ENCODE measurements at regions not wholly inside any gene's neighbourhood (a gene's known extent, or its start where the extent isn't known, plus 50 kb on each side); places are given as distances from the start of the nearest gene placed in this dataset.
"Not testable (repeated sequence)": the region's sequence is repeated elsewhere in the genome, so short reads cannot be mapped to it uniquely, and the experiment has no call there.

DNA sequence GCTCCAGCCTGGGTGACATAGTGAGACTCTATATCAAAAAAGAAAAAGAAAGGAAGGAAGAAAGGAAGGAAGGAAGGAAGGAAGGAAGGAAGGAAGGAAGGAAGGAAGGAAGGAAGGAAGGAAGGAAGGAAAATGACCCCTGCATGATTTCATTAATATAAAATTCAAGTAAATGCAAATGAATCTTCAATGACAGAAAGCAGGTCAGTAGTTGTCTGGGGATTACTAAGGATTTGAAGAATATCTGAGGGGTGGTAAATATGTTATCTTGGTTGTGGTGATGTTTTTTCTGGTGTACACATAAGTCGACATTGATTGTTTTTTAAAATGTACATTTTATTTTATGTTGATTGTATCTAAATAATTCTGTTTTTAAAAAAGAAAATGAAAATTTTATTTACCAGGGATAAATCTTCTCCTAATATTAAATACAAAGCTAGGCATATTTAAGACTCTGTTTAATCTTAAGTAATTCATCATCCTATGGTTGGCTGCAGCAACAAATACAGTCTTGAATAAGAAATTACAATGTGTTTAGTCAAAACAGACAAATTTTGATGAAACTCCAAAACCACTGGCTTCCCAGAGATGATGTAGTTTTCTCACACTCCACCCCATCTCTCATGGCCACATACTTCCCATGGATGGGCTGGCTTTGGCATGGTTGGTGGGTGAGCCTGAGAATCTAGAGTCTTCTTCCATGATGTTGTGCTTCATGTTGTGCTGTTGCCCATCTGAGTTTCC is 314.7 kb upstream of the REG3G start:
- DNase-seq (ENCODE audit: low read depth), result no peak

DNA sequence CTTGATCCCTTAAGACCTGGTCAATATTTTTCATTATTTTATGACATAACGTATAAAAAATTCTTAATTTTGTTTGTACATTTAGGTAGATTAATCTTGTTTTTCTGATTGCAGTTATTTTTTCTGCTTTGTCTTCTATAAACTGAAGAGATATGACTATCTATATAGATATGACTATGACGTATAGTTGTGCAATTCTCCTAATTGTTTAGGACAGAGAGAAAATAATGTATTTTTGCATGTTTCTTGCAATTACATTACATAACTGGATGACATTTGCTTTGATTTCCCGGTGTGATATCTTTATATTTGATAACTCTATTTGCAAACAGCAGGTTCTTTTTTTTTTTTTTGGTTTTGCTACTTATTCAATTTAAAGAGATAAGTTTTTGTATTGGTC is 310.2 kb upstream of the REG3G start:
- DNase-seq (ENCODE audit: low read depth), result no peak

DNA sequence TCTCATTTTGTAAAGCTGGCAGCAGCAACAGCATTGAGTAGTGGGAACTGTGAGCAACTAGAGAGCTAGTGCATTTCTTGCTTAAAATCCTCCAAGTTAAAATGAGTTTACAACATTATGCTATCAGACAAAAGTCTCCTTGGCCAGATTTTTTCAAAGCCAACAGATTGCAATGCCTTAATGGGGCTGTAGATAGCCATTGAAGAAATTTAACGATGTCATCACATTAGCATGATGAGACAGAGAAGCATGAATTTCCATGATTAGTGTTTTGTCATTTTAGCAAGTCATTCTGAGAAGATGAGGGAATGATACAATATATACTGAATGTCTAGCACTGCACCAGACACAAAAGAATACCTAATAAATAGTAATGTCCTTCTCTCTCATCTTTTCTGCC is 307.5 kb upstream of the REG3G start:
- peak; percentile 11 for DNase-seq (ENCODE audit: low read depth)

DNA sequence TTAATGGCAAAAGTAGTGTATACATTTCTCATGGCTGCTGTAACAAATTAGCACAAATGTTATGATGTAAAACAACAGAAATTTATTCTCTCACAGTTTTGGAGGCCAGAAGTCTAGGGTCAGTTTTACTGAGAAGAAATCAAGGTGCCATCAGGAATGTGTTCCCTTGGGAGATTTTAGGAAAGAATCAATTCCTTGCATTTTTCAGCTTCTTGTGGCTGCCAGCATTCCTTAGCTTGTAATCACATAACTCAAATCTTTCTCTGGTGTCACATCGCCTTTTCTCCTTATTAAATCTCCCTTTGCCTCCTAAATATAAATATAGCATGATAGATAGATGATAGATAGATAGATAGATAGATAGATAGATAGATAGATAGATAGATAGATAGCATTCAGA is 307.0 kb upstream of the REG3G start:
- DNase-seq (ENCODE audit: low read depth), result peak; percentile 25

- DNase-seq (ENCODE audit: low read depth), result peak; percentile 72
Observed at GRCh38 chr2:78721355-78722033, 304.0 kb upstream of the REG3G start.

- no peak for DNase-seq (ENCODE audit: low read depth)
Observed at GRCh38 chr2:78734221-78734620, 291.3 kb upstream of the REG3G start.

GRCh38 chr2:78739282-78739681 is 286.2 kb upstream of the REG3G start:
- DNase-seq (ENCODE audit: low read depth), result no peak

DNA sequence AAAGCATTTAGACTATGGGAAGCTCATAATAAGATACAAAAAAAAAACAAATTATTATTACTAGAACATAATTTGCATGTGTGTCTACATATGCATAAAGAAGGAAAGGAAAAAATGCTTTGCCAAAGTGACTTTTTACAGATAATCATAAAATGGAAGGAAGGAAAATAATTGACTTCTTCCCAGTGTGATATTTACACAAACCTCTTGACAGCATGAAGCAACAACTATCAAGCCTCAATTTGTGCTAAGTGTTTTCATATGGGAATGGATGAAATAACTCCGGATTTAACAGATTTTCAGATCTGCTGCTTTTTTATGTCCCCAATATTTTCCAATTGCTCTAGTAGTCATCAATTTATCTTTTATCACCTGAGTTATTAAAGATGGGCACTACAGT is 275.9 kb upstream of the REG3G start:
- DNase-seq (ENCODE audit: low read depth), result no peak

DNA sequence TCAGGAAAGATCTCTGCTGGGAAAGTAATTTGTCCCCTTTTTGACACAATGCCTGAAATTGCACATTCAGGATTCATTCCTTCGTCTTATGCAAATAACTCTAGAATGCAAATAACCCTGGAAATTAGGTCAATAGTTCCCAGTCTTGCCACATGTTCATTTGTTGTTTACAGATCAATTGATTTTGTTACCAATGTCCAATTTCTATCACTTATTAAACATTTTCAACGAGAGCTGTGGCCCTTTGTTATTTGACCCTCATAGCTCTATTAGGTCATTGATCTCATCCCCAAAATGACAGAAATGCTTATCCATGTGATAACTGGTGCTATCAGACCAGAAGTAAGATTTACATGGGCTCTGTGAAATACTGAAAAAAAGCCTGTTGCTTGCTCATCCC is 275.3 kb upstream of the REG3G start:
- no peak for DNase-seq (ENCODE audit: low read depth)

DNA sequence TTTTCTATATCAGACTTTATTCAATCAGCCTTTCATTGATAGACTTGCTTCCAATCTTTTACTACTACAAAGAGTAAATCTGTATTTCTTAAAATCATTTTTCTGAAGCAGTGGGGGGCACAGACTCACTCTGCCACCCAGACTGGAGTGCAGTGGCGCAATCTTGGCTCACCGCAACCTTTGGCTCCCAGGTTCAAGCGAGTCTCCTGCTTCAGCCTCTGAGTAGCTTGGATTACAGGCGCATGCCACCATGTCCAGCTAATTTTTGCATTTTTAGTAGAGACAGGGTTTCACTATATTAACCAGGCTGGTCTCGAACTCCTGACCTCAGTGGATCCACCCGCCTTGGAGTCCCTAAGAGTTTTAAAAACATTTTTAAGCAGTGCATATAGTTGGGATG is 270.6 kb upstream of the REG3G start:
- no peak for DNase-seq (ENCODE audit: low read depth)

DNA sequence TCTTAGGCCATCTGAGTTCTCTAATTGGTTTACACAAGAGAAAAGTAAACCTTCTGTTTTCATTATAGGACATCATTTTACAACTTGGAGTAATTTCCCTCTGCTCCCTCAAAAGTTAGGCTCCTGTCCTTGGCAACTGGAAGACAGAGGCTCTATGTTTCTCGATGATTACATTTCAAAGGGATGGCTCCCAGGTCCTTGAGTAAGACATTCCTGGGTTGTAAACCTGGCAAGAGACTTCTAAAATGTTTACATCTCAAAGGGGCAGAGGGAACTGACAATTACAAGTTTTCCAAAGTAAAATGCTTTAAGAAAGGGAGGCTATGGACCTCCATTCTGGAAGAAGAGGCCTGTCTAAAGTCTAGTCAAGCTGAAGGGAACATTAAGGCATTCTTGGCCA is 268.3 kb upstream of the REG3G start:
- no peak for DNase-seq (ENCODE audit: low read depth)

DNA sequence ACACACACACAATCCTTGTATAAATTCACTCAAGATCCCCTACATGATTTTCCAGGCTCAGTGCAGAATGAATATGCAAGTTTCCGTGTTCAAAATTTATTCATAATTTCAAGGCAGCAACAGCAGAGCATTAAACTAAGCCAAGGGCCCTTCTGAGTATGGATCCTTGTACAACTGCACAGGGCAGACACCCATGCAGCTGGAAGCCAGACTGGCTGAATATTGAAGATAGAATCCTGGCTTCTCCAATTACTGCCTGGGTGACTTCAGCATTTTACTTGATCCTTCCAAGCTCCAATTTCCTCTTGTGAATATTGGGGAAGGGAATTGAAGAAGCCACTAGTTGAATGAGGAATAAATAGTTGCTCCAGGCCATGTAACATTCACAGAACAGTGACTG is 267.9 kb upstream of the REG3G start:
- no peak for DNase-seq (ENCODE audit: low read depth)

DNA sequence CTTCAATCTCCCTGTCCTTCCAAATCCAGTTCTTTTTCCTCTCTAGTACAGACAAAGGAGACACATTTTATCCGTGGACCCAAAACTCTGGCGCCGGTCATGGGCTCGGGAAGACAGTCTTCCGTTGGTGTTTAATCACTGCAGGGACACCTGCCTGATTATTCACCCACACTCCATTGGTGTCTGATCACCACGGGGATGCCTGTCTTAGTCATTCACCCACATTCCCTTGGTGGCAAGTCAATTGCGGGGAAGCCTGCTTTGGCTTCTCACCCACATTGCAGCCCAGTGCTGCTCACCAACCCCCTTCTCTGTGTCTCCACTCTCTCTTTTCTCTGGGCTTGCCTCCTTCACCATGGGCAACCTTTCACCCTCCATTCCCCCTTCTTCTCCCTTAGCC is 266.7 kb upstream of the REG3G start:
- DNase-seq (ENCODE audit: low read depth), result not testable (repeated sequence)

DNA sequence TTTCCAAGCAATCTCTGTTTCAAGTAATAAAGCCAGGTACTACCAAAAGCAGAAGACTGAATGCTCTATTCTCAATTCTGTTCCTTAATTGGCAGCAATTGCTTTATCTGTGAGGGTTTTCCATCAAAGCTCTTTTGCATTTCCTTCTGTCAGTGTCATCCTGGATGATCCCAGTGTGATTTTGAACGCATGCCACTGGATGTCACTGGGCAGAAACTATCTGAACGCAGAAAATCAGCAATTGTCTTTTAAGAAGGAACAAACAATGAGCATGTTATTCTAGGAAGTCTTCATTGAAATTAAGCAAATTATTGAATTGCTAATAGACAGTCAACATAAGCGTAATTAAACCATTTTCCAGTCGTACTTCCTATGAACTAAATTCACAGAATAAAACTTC is 259.0 kb upstream of the REG3G start:
- no peak for DNase-seq (ENCODE audit: low read depth)

- DNase-seq (ENCODE audit: low read depth), result no peak
Observed at GRCh38 chr2:78768016-78768415, 257.5 kb upstream of the REG3G start.

DNA sequence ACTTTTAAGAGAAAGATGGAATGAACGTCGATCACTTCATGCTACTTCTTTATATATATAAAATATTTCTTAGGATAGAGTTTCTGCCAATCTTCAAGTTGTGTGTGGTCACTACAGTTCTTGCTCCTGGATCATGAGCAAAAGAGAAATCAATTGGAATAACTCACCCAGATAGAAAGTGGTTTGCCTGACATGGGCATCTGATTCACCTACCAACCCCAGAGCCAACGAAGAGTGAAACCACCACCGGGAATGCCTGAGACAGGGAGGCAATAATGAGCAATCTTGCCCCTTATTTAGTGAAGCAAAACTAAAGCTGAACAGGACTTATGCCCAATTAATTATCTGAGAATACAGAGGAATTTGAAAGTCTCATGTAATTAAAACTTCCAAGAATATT is 250.2 kb upstream of the REG3G start:
- no peak for DNase-seq (ENCODE audit: low read depth)

DNA sequence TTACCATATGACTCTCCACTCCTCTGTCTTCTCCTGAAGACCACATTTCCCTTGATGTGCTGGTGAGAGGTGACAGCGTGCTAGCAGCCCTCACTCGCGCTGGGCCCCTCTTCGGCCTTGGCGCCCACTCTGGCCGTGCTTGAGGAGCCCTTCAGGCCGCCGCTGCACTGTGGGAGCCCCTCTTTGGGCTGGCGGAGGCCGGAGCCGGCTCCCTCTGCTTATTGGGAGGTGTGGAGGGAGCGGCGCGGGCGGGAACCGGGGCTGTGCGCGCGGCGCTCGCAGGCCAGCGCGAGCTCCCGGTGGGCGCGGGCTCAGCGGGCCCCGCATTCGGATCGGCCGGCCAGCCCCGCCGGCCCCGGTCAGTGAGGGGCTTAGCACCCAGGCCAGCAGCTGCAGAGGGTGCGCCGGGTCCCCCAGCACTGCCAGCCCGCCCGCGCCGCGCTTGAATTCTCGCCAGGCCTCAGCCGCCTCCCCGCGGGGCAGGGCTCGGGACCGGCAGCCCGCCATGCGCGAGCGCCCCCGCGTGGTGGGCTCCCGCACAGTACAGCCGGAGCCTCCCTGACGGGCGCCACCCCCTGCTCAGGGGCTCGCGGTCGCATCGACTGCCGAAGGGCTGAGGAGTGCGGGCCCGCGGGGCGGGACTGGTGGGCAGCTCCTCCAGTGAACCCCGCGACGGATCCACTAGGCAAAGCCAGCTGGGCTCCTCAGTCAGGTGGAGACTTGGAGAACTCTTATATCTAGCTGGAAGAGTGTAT is 246.6 kb upstream of the REG3G start:
- no peak for DNase-seq (ENCODE audit: low read depth)

DNA sequence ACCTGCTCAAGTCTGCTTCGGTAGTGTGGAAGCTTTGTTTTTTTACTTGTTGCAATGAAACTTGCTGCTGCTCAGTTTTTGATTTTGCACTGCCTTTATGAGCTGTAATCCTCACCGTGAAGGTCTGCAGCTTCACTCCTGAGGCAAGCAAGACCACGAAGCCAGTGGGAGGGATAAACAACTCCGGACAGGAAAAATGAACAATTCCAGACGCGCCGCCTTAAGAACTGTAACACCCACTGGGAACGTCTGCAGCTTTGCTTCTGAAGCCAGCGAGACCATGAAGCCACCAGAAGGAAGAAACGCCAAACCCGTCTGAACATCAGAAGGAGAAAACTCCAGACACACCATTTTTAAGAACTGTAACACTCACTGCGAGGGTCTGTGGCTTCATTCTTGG is 245.7 kb upstream of the REG3G start:
- no peak for DNase-seq (ENCODE audit: low read depth)

GRCh38 chr2:78780256-78780655 is 245.2 kb upstream of the REG3G start:
- no peak for DNase-seq (ENCODE audit: low read depth)

DNA sequence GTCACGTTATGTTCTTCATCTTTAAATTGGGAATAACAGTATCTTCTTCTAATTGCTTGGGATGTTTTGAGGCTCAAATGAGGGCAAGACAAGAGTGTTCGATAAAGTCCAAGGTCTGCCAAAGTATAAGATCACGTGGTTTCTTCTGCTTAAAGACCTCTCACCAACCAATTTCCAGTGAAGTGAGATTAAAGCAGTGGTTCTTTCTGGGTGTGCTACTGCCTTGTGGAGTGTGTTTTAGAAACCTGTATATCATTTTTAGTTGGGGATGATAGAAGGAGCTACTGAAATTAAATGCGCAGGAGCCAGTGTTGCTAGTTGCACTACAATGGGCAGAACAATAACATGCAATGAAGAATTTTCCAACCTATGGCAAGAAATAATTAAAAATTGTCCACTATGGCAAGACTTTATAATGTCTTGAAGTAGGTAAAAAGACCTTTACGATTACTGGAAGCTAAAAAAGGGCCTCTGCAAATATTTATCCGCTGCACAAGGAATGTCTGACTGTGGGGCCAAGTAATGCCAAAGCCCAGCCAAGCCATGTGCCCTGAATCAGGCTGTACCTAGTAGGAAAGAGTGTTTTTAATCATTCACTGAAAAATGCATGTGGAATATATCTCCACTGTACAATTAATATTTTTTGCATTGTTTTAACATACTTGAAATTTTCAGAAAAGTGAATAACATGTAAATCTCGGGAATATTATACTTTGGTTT is 244.5 kb upstream of the REG3G start:
- DNase-seq (ENCODE audit: low read depth), result no peak

- DNase-seq (ENCODE audit: low read depth), result no peak
Observed at GRCh38 chr2:78782196-78782595, 243.3 kb upstream of the REG3G start.

DNA sequence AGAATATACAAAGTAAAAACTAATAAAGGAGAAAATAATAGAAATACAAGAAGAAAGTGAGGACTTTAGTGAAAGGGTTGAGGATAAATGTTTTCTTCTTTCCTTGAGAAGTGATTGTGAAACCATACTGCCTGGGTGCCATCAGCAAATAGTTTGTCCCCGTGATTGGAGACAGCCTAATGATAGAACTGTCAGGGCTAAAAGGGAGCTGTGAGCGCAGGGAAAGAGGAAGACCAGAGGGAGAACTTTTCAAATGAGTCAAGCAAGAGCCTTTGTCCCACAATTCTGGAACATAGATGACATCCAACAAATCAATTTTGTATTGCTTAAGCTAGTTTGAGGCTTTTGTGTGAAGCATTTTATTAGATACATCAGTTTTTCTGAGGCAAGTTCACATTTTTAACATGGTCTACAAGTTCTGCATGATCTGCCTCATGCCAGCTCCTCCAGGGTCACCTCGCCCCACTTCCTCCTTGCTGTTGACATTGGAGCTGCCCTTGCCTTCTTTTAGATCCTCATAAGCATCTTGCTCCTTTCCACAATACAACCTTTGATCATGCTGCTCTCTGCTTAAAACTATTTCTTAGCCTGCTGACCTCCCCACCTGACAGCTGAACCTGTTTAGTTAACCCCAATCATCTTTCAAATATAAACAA is 213.4 kb upstream of the REG3G start:
- DNase-seq (ENCODE audit: low read depth), result no peak
